Stimulated activated CD4-positive, alpha-beta T cell treated with anti-CD3 and anti-CD28 coated beads, Interleukin-1b, Interleukin-23, amount 100 ng/mL, for 24 hours (primary cell): ENCODE measurements at regions not wholly inside any gene's neighbourhood (a gene's known extent, or its start where the extent isn't known, plus 50 kb on each side); places are given as distances from the start of the nearest gene placed in this dataset.
"Not testable (repeated sequence)": the region's sequence is repeated elsewhere in the genome, so short reads cannot be mapped to it uniquely, and the experiment has no call there.

ENCODE experiments used
- DNase-seq, 4 experiments: peaks; one replicate each; pipeline ENCODE4 v3.0.0-alpha.2; 2020; ENCODE audit warnings: low read depth in 4 of 4, low spot score in 1 of 4

DNA sequence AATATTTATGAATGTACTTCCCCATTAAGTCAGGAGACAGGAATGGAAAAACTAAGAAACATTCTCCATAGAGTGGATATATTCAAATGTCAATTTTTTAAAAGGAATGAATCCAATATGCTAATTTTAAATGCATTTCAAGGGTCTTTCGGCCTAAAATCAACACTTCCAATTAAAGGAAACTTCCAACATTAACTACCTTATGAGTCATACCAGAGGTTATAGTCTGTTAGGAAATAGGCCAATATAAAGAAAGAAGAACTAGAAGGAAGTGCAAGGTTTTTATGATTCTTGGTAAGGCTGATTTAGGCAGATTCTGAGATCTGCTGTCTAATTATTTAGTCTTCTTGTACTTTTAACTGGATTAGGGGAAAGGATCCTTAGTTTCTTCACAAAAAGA is 260.1 kb upstream of the EDNRA start:
- no peak for DNase-seq

DNA sequence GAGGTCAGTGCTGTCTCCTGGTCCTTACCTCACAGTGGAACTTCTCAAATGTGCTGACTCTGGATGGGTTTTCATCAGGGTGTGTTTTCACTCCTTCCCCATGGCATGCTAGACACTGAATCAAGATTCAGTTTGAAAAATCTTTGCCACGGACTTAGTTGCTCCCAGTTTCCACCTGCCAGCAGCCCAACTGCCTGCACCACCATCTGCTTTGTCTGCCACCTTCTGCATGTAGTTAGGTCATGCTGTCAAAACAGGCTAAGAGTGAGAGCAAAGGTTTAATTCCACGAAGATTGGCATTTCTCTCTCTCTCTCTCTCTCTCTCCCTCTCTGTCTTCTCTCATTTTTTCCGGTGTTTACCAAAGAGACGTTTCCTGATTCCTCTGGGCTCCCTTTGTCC is 258.0 kb upstream of the EDNRA start:
- DNase-seq = no peak

- DNase-seq = no peak
Observed at GRCh38 chr4:147223576-147223975, 257.3 kb upstream of the EDNRA start.

- DNase-seq = no peak
Observed at GRCh38 chr4:147236806-147237205, 244.1 kb upstream of the EDNRA start.

DNA sequence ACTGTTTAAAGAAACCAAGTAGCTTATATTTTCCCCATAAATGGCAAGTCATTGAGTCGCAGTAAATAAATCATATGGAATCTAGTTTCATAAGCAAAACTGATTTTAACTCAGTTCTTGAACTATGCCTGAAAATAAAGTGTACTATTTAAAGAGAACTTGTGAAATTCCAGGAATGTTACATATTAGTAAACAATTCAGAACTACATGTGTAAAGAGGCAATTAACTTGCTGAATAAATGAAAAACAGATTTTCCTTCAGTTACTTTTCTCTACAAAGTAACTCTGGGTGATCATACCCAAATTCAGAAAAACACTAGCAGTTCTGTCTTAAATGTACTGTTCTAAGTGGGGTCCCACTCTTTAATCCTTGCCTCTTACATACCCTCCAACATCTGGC is 236.1 kb upstream of the EDNRA start:
- no peak for DNase-seq

GRCh38 chr4:147246096-147246495 is 234.8 kb upstream of the EDNRA start:
- no peak for DNase-seq

DNA sequence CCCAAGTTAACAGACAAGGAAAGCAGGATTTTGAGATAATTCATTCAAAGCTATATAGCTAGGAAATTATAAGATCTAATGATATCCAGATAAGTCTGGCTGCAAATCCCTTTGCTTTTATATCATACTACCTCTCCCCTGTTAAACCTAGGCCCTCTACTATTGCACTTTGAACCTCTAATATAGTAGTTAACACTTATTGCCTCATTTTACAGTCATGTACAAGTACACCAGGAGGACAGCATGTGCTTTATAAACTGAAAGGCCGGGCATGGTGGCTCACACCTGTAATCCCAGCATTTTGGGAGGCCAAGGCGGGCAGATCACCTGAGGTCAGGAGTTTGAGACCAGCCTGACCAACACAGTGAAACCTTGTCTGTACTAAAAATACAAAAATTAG is 234.4 kb upstream of the EDNRA start:
- DNase-seq = not testable (repeated sequence)

DNA sequence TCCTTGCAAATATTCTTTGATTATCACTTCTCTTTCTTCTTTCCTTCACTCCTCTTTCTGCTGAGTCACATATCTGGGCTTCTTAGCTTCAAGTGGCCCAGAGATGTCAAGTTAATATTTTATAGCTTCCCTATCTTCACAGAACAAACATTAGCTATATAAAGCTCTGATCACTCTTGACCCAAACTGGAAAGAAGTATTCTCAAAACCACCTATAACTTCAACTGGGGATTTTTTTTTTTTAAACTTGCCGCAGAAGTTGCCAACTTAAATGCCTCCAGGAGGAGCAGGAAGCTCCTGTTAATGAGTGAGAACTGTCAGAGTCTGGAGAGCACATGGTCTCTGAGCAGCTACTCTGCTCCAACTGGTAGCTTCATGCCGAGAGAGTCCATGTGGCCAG is 233.3 kb upstream of the EDNRA start:
- no peak for DNase-seq

GRCh38 chr4:147250062-147250461 is 230.8 kb upstream of the EDNRA start:
- no peak for DNase-seq

- not testable (repeated sequence) for DNase-seq
Observed at GRCh38 chr4:147255268-147255667, 225.6 kb upstream of the EDNRA start.

DNA sequence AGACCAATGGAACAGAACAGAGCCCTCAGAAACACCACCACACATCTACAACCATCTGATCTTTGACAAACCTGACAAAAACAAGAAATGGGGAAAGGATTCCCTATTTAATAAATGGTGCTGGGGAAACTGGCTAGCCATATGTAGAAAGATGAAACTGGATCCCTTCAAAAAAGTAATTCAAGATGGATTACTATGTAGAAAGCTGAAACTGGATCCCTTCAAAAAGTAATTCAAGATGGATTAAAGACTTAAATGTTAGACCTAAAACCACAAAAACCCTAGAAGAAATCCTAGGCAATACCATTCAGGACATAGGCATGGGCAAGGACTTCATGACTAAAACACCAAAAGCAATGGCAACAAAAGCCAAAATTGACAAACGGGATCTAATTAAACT is 221.6 kb upstream of the EDNRA start:
- DNase-seq = not testable (repeated sequence)

DNA sequence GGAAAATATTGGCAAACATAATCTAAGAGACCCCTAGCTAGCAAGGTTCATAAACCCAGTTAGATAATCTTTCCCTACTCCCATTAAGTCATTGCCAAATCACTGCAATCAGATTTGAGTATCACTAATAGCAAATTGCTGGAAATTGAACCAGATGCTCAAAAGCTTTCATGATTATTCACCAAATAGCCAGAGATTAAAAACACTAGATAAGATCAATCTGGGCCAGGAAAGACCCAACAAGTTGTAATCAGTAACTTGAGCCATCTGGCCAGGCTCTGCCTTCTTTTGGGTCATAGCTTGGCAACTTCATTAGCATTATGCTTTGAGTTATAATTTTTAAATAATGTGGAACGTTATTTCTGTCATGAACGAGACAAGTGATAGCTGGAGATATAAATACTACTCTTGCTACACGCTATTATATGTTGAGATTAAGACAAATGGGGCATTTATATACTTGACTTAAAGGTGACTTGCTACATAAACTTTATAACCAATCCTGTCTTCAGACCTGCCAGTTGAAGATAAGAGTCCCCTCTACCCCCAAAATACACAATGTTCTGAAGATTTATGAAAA is 196.6 kb upstream of the EDNRA start:
- no peak for DNase-seq

DNA sequence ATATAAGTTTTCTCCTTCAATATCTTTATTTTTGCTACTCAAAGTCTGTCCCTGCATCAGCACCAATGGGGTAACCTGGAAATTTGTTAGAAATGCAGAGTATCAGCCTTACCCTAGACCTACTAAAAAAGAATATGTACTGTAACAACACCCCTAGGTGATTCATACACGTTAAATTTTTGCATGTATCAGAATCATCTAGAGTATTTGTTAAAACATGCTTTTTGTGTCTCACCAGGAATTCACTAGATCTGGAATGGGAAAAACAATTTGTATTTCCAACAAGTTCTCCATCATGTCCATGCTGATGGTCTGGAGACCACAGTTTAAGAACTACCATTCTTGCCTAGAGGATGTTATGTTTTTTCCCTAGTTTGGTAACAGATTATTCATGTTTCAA is 196.0 kb upstream of the EDNRA start:
- DNase-seq = no peak

DNA sequence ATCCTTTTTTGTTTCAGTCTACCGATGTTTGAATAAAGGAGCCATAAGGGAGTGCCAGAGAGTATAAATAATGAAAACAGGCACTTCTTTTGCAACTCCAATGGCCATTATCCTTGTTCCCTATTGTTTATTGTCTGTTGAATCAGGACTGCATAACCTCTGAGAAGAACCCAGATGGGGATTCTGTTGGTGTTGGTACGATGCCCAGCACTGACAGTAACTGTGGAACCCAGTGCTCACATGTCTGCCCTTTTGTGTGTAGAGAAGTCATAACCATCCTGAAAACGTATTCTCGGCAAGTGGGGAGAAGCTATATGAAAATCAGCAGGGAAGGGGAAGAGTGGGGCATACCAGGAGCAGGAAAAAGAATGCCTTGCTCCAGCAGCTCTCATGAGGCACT is 195.1 kb upstream of the EDNRA start:
- DNase-seq = no peak

DNA sequence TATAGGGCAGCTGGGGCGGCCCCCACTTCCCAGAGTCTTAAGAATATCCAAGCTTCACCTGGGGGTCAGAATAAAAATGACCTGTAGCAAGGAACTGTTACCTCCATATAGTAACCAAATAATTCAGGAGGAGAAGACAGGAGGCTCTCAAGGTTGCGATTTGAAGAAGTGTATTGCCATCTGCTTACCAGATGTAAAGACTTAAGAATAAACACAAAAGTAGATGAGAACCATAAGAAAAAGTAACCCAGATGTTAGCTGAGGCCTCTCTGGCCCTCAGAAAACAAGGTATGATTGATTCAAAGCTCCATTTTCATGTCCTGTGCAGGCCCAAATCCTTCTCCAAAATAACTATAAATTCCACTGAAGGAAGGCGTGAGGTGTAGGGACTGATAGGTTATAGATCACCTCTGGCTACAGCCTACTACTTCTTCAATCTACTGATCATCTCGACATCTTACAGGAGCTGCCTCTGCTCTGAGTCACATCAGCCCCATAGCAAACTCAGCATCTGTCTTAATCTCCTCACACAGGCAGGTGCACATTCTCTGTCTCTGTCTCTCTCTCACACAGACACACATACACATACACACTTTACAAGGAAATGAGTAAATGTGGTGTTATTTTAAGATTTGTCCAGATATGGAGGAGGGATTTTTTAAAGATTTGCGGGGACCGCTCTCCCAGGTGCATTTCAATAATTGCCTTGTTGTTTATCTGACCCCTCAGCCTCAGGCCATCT is 193.9 kb upstream of the EDNRA start:
- no peak for DNase-seq

DNA sequence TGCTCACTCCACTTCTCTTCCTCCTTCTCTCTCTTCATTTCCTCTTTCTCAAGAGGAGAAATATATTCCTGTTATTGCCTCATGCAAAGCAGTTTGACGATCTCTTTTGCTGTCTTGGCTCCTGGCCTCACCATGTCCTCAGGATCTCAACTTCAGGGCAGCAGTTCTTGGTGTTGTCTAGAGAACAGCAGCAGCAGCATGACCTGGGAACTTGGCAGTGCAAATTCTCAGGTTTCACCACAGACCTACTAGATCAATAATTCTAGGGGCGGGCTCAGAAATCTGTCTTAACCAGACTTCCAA is 193.4 kb upstream of the EDNRA start:
- no peak for DNase-seq

GRCh38 chr4:147288512-147288911 is 192.4 kb upstream of the EDNRA start:
- DNase-seq = no peak

DNA sequence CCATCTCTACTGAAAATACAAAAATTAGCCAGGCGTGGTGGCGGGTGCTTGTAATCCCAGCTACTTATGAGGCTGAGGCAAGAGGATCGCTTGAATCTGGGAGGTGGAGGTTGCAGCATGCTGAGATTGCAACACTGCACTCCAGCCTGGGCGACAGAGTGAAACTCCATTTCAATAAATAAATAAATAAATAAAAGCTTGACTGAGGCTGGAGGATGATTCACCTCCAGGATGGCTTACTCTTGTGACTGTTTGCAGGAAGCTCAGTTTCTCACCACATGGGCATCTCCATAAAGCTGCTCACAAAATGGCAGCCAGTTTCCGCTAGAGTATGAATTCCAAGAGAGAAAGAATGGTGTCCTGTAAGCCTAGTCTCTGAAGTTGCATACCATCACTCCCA is 191.7 kb upstream of the EDNRA start:
- DNase-seq = no peak

- not testable (repeated sequence) for DNase-seq
Observed at GRCh38 chr4:147292604-147293313, 188.1 kb upstream of the EDNRA start.

DNA sequence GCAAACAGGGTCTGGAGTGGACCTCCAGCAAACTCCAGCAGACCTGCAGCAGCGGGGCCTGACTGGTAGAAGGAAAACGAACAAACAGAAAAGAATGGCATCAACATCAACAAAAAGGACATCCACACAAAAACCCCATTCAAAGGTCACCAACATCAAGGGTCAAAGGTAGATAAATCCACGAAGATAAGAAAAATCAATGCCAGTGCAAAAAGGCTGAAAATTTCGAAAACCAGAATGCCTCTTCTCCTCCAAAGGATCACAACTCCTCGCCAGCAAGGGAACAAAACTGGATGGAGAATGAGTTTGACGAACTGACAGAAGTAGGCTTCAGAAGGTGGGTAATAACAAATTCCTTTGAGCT is 187.6 kb upstream of the EDNRA start:
- DNase-seq = not testable (repeated sequence)

- no peak for DNase-seq
Observed at GRCh38 chr4:147299205-147299604, 181.7 kb upstream of the EDNRA start.

DNA sequence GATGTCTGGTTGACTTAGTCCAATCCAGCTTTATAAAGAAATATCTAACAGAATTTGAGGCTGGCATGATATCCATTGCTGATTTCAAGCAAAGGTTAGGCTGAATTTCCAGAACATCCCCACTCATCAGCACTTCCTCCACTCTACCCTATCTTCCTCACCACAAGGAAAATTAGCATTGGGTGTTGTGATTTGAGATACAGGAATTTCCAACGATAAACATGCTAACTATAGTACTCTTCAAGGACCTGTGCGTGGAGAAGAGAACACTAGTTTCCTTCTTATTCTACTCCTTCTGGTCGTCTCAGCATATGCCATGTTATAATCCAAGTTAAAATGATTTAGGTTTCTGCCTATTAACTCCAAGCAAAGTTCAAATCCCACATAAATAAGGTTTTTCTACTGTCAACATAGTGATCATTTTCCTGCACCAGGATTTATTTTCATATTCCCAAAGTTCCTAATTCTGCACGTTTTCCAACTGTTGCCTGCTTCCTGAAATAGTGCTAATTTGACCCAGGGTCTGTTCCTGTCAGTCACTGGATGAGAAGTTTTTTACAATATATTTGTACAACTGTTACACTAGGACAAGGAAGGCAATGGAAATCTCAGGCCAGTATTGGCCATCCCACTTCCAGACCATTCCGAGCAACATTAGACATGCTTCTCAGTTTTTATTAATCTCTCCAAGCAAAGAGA is 177.6 kb upstream of the EDNRA start:
- no peak for DNase-seq
